GM23338 (cell line): ENCODE measurements at regions not wholly inside any gene's neighbourhood (a gene's known extent, or its start where the extent isn't known, plus 50 kb on each side); places are given as distances from the start of the nearest gene placed in this dataset.

Experiments used
- ATAC-seq: fragments of 200-7000 bp; cut with Tn5 transposase; 3 replicates; pipeline ENCODE4 v1.9.1; 2020
- DNase-seq: peaks from one replicate; pipeline ENCODE4 v3.0.0-alpha.2; 2015; ENCODE audit warnings: low spot score
- H2AFZ ChIP-seq: fragments of 200-600 bp; sonication (generic); 2 replicates; pipeline ENCODE4 v1.8.0; 2016; ENCODE audit warnings: antibody characterized with exemption, mild to moderate bottlenecking, moderate library complexity
- H3F3A ChIP-seq: fragments of 200-600 bp; sonication (generic); replicated peaks from 2 replicates; pipeline ENCODE4 v1.8.0; 2017; ENCODE audit warnings: antibody characterized with exemption, mixed run types, low read depth
- H3K27ac ChIP-seq: fragments of 200-600 bp; sonication (generic); 2 replicates; pipeline ENCODE4 v1.6.1; 2016; ENCODE audit warnings: low read depth
- H3K27me3 ChIP-seq: fragments of 200-600 bp; sonication (generic); 2 replicates; pipeline ENCODE4 v1.8.0; 2016; ENCODE audit warnings: mild to moderate bottlenecking, mixed run types, moderate library complexity; ENCODE audit not compliant: insufficient read depth
- H3K36me3 ChIP-seq: fragments of 200-600 bp; sonication (generic); 2 replicates; pipeline ENCODE4 v1.8.0; 2016; ENCODE audit warnings: mild to moderate bottlenecking; ENCODE audit not compliant: insufficient read depth
- H3K4me1 ChIP-seq: fragments of 200-600 bp; sonication (generic); 2 replicates; pipeline ENCODE4 v1.8.0; 2016; ENCODE audit warnings: mild to moderate bottlenecking, moderate library complexity; ENCODE audit not compliant: insufficient read depth
- H3K4me2 ChIP-seq: fragments of 200-600 bp; sonication (generic); 2 replicates; pipeline ENCODE4 v1.7.1; 2017; ENCODE audit warnings: mixed run types
- H3K4me3 ChIP-seq: fragments of 200-600 bp; sonication (generic); 2 replicates; pipeline ENCODE4 v1.6.1; 2016; ENCODE audit warnings: mixed run types
- H3K79me2 ChIP-seq: fragments of 200-600 bp; sonication (generic); replicated peaks from 2 replicates; pipeline ENCODE4 v1.8.0; 2017; ENCODE audit warnings: mild to moderate bottlenecking; ENCODE audit not compliant: insufficient read depth
- H3K9me2 ChIP-seq: fragments of 200-600 bp; sonication (generic); 2 replicates; pipeline ENCODE4 v1.8.0; 2017; ENCODE audit not compliant: insufficient read depth
- H4K20me1 ChIP-seq: fragments of 200-600 bp; sonication (generic); replicated peaks from 2 replicates; pipeline ENCODE4 v1.8.0; 2017; ENCODE audit warnings: mild to moderate bottlenecking; ENCODE audit not compliant: insufficient read depth
- H3K27ac Mint-ChIP-seq: 2 replicates; pipeline ENCODE4 v1.8.0; 2020; ENCODE audit warnings: inconsistent platforms, mild to moderate bottlenecking, moderate library complexity, mixed read lengths
- H3K27me3 Mint-ChIP-seq: 3 replicates; pipeline ENCODE4 v1.8.0; 2022; ENCODE audit warnings: low read depth, mild to moderate bottlenecking, moderate library complexity, mixed read lengths, inconsistent platforms; ENCODE audit not compliant: insufficient read depth, poor library complexity
- H3K36me3 Mint-ChIP-seq: 3 replicates; pipeline ENCODE4 v1.8.0; 2021; ENCODE audit warnings: low read depth, mild to moderate bottlenecking, inconsistent platforms, moderate library complexity, mixed read lengths
- H3K4me1 Mint-ChIP-seq: 3 replicates; pipeline ENCODE4 v1.8.0; 2020; ENCODE audit warnings: mild to moderate bottlenecking, inconsistent platforms, mixed read lengths
- H3K4me3 Mint-ChIP-seq: 3 replicates; pipeline ENCODE4 v1.8.0; 2021; ENCODE audit warnings: moderate library complexity, mild to moderate bottlenecking, inconsistent platforms, mixed read lengths
- H3K9me3 Mint-ChIP-seq: 3 replicates; pipeline ENCODE4 v1.8.0; 2020; ENCODE audit warnings: moderate library complexity, mild to moderate bottlenecking, inconsistent platforms, mixed read lengths
- CREB1 ChIP-seq: fragments of 250-450 bp; sonication (Bioruptor Pico); IDR thresholded peaks from 2 replicates; pipeline ENCODE4 v1.5.0; 2020; ENCODE audit warnings: low read depth, mild to moderate bottlenecking, moderate library complexity
- CTCF ChIP-seq, 2 experiments: fragments of 200-600 bp in 1 of 2; sonication (generic) in 1 of 2; conservative IDR thresholded peaks; 2 replicates each; pipeline versions ENCODE4 v1.5.1 to v1.6.1; 2016 to 2017; ENCODE audit warnings: antibody characterized with exemption in 2 of 2, low read depth in 2 of 2, mild to moderate bottlenecking in 2 of 2, moderate library complexity in 1 of 2
- ETS1 ChIP-seq: IDR thresholded peaks from 2 replicates; pipeline ENCODE4 v1.6.1; 2016; ENCODE audit warnings: antibody characterized with exemption
- EZH2 ChIP-seq: fragments of 200-600 bp; sonication (generic); IDR thresholded peaks from one replicate; pipeline ENCODE4 v1.8.0; 2017; ENCODE audit warnings: antibody characterized with exemption, mild to moderate bottlenecking, low read depth; ENCODE audit not compliant: unreplicated experiment
- EZH2phosphoT487 ChIP-seq: fragments of 200-600 bp; sonication (generic); IDR thresholded peaks from one replicate; pipeline ENCODE4 v1.8.1; 2018; ENCODE audit warnings: antibody characterized with exemption; ENCODE audit not compliant: unreplicated experiment
- JUNB ChIP-seq: IDR thresholded peaks from one replicate; pipeline ENCODE4 v1.6.1; 2016; ENCODE audit warnings: antibody characterized with exemption; ENCODE audit not compliant: unreplicated experiment
- NANOG ChIP-seq: IDR thresholded peaks from 2 replicates; pipeline ENCODE4 v1.6.1; 2016; ENCODE audit warnings: antibody characterized with exemption, borderline replicate concordance
- POLR2AphosphoS5 ChIP-seq: IDR thresholded peaks from 2 replicates; pipeline ENCODE4 v1.6.1; 2016; ENCODE audit warnings: antibody characterized with exemption, low read depth
- REST ChIP-seq: IDR thresholded peaks from one replicate; pipeline ENCODE4 v1.6.1; 2018; ENCODE audit warnings: antibody characterized with exemption; ENCODE audit not compliant: unreplicated experiment
- STAT1 ChIP-seq: IDR thresholded peaks from one replicate; pipeline ENCODE4 v1.6.1; 2016; ENCODE audit warnings: antibody characterized with exemption; ENCODE audit not compliant: unreplicated experiment
- ZNF114 ChIP-seq: fragments of 250-450 bp; sonication (Bioruptor Pico); IDR thresholded peaks from 2 replicates; pipeline ENCODE4 v1.5.0; 2020; ENCODE audit warnings: mild to moderate bottlenecking, moderate library complexity
- ZNF331 ChIP-seq: fragments of 250-450 bp; sonication (Bioruptor Pico); IDR thresholded peaks from 2 replicates; pipeline ENCODE4 v1.5.0; 2020; ENCODE audit warnings: low read depth, mild to moderate bottlenecking, moderate library complexity
- ZNF462 ChIP-seq: fragments of 250-450 bp; sonication (Bioruptor Pico); IDR thresholded peaks from 2 replicates; pipeline ENCODE4 v1.5.0; 2020; ENCODE audit warnings: mild to moderate bottlenecking, moderate library complexity

- H3K79me2 ChIP-seq = no peaks in the 10 kb centered on the region
- H3K4me3 Mint-ChIP-seq = no peak overlapping the region
- no peaks in the 10 kb centered on the region for H4K20me1 ChIP-seq
- peaks cover 36% of the 10 kb centered on the region for H3K4me1 ChIP-seq
- H3K9me2 ChIP-seq = no peaks in the 10 kb centered on the region
- TF ChIP-seq ZNF331 (CRISPR knock-in tag) = no peak
- no peak for TF ChIP-seq REST
- no peak for TF ChIP-seq JUNB
- TF ChIP-seq EZH2phosphoT487 = no peak
- no peak for TF ChIP-seq STAT1
- no peak for TF ChIP-seq EZH2
- TF ChIP-seq CREB1 (CRISPR knock-in tag) = no peak
- no peak for TF ChIP-seq NANOG
- TF ChIP-seq POLR2AphosphoS5 = no peak
- no peak for TF ChIP-seq ETS1
- TF ChIP-seq CTCF (conservative IDR thresholded peaks at IDR 0.05; ENCODE audit: low read depth in 2 of 2) = no peak
- TF ChIP-seq ZNF114 (CRISPR knock-in tag) = no peak
- TF ChIP-seq ZNF462 (CRISPR knock-in tag) = no peak
- H3K36me3 ChIP-seq = no peaks in the 10 kb centered on the region
- H3F3A ChIP-seq = no peaks in the 10 kb centered on the region
- H2AFZ ChIP-seq = peak overlapping the region; percentile 16
- H3K27me3 ChIP-seq = no peaks in the 10 kb centered on the region
- no peak for DNase-seq
- H3K36me3 Mint-ChIP-seq = no peaks in the 10 kb centered on the region; the same call in 2 of the 3 replicates
- H3K27me3 Mint-ChIP-seq = peaks cover 11% of the 10 kb centered on the region
- H3K9me3 Mint-ChIP-seq = peaks cover 4% of the 10 kb centered on the region; the same call in 2 of the 3 replicates
- H3K4me2 ChIP-seq = 0 out of 2 replicates have a peak overlapping the region, but pooled peaks have one; percentile 17
- H3K27ac Mint-ChIP-seq = no peak overlapping the region
- ATAC-seq = no peak
- H3K27ac ChIP-seq = no peak overlapping the region
- H3K4me1 Mint-ChIP-seq = peaks cover 52% of the 10 kb centered on the region
- no peak overlapping the region for H3K4me3 ChIP-seq
Observed at GRCh38 chr10:10794791-10795191, 222.9 kb upstream of the CELF2 start.
